ENCODE measurements at regions not wholly inside any gene's neighbourhood (a gene's known extent, or its start where the extent isn't known, plus 50 kb on each side); places are given as distances from the start of the nearest gene placed in this dataset.

GRCh38 chr10:106242301-106242700 lies 922.2 kb downstream of the SORCS1 start:
- FAIRE-seq, result no peak
- Histone ChIP-seq H3K4me1 (ENCODE audit: control insufficient read depth, extremely low read depth, insufficient read depth, low read length) (no peaks in the 10 kb centered on the region), H3K36me3 (ENCODE audit: control insufficient read depth in 2 of 2, extremely low read depth in 1 of 2, insufficient read depth in 2 of 2, low read length in 2 of 2) (no peaks in the 10 kb centered on the region), H3K27ac (ENCODE audit: control insufficient read depth, insufficient read depth, low read length) (no peak overlapping the region), H3K9me1 (ENCODE audit: control insufficient read depth, extremely low read depth, insufficient read depth, low read length) (no peaks in the 10 kb centered on the region), H3K79me2 (ENCODE audit: control insufficient read depth, insufficient read depth, low read length) (no peaks in the 10 kb centered on the region), H3K4me3 (ENCODE audit: control insufficient read depth in 2 of 3, extremely low read depth in 1 of 3, insufficient read depth in 2 of 3, low read depth in 1 of 3, low read length in 3 of 3) (no peak overlapping the region), H3K27me3 (ENCODE audit: control insufficient read depth, extremely low read depth, insufficient read depth, low read length) (no peaks in the 10 kb centered on the region), H3K4me2 (ENCODE audit: control insufficient read depth, extremely low read depth, insufficient read depth, low read depth, low read length) (no peak overlapping the region), H3K9ac (ENCODE audit: control insufficient read depth, extremely low read depth, insufficient read depth, low read length) (no peak overlapping the region), H2AFZ (ENCODE audit: control insufficient read depth, low read length) (no peak overlapping the region), H3K9me3 (ENCODE audit: control insufficient read depth, low read depth, low read length) (no peaks in the 10 kb centered on the region), H4K20me1 (ENCODE audit: control insufficient read depth, extremely low read depth, insufficient read depth, low read length) (no peaks in the 10 kb centered on the region)
- dilution Hi-C loops (cut with MboI; ENCODE audit: extremely low pct_ligation_motif_present, low sequenced_read_pairs), result no loop called here
- no peak for TF ChIP-seq EZH2 (IDR thresholded peaks at IDR 0.05; ENCODE audit: low read length)
- TF ChIP-seq CTCF (optimal IDR thresholded peaks at IDR 0.05 in 1 of 3, IDR thresholded peaks at IDR 0.05 in 1 of 3, conservative IDR thresholded peaks at IDR 0.05 in 1 of 3; ENCODE audit: extremely low read depth in 1 of 3, insufficient read depth in 2 of 3, low read length in 3 of 3), result no peak
- DNase-seq (ENCODE audit: low read depth, low spot score), result no peak

- Histone ChIP-seq H3K4me2 (ENCODE audit: control insufficient read depth, extremely low read depth, insufficient read depth, low read depth, low read length) (no peak overlapping the region), H3K27ac (ENCODE audit: control insufficient read depth, insufficient read depth, low read length) (no peak overlapping the region), H2AFZ (ENCODE audit: control insufficient read depth, low read length) (no peak overlapping the region), H3K27me3 (ENCODE audit: control insufficient read depth, extremely low read depth, insufficient read depth, low read length) (no peaks in the 10 kb centered on the region), H3K9me3 (ENCODE audit: control insufficient read depth, low read depth, low read length) (no peaks in the 10 kb centered on the region), H3K36me3 (ENCODE audit: control insufficient read depth in 2 of 2, extremely low read depth in 1 of 2, insufficient read depth in 2 of 2, low read length in 2 of 2) (no peaks in the 10 kb centered on the region), H3K4me1 (ENCODE audit: control insufficient read depth, extremely low read depth, insufficient read depth, low read length) (no peaks in the 10 kb centered on the region), H3K9me1 (ENCODE audit: control insufficient read depth, extremely low read depth, insufficient read depth, low read length) (no peaks in the 10 kb centered on the region), H3K4me3 (ENCODE audit: control insufficient read depth in 2 of 3, extremely low read depth in 1 of 3, insufficient read depth in 2 of 3, low read depth in 1 of 3, low read length in 3 of 3) (no peak overlapping the region), H3K9ac (ENCODE audit: control insufficient read depth, extremely low read depth, insufficient read depth, low read length) (no peak overlapping the region), H3K79me2 (ENCODE audit: control insufficient read depth, insufficient read depth, low read length) (no peaks in the 10 kb centered on the region), H4K20me1 (ENCODE audit: control insufficient read depth, extremely low read depth, insufficient read depth, low read length) (no peaks in the 10 kb centered on the region)
- FAIRE-seq (no peak), DNase-seq (ENCODE audit: low read depth, low spot score) (no peak)
- no peak for TF ChIP-seq EZH2 (IDR thresholded peaks at IDR 0.05; ENCODE audit: low read length)
- no peak for TF ChIP-seq CTCF (optimal IDR thresholded peaks at IDR 0.05 in 1 of 3, IDR thresholded peaks at IDR 0.05 in 1 of 3, conservative IDR thresholded peaks at IDR 0.05 in 1 of 3; ENCODE audit: extremely low read depth in 1 of 3, insufficient read depth in 2 of 3, low read length in 3 of 3)
- dilution Hi-C loops (cut with MboI; ENCODE audit: extremely low pct_ligation_motif_present, low sequenced_read_pairs), result no loop called here
Measured at GRCh38 chr10:106226828-106227227, 937.7 kb downstream of the SORCS1 start.

Measured in keratinocyte (primary cell).